GM21526 (cell line): ENCODE measurements at regions not wholly inside any gene's neighbourhood (a gene's known extent, or its start where the extent isn't known, plus 50 kb on each side); places are given as distances from the start of the nearest gene placed in this dataset.
"Not testable (repeated sequence)": the region's sequence is repeated elsewhere in the genome, so short reads cannot be mapped to it uniquely, and the experiment has no call there.

ENCODE experiments used
- ATAC-seq: cut with Tn5 transposase; IDR thresholded peaks from one replicate; pipeline ENCODE4 v1.9.1; 2021; ENCODE audit warnings: moderate library complexity; ENCODE audit not compliant: unreplicated experiment, low FRiP score

GRCh38 chr20:22690000-22690399 lies 105.6 kb upstream of the FOXA2 start:
- no peak for ATAC-seq

GRCh38 chr20:22690616-22691179 lies 106.3 kb upstream of the FOXA2 start:
- no peak for ATAC-seq

DNA sequence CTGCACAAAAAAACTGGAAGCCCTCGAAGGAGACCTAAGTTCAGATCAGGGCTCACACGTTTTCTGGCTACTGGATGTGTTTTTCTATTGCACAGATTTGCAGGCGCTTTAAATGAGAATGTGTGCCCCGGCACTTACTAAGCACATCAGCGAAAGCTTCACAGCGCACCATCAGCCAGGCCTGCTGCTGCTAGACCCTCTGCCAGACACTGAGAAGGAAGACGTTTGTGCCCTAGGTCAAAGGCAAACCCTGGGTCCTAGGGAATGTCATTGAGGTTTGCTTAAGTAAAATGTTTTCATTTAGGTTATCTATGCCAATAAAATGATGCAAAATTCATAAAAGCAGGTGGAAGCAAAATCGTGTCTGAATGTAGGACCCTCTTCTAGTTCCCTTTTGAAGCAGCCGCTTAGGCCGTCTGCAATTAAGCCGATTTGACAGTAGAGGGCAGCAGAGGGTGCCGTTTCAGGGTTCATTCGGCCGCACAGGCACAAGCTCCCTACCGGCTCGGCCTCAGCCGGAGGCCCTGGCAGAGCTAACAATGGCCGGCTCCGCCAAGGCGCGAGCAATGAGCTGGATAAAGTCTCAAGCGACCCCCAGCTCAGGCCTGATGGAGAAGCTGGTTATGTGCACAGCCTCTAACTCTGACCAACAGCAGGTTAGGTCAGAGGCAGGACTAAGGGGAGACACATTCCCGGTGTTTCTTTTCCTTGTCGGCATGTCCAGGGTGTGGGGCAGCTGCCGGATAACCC lies 107.2 kb upstream of the FOXA2 start:
- ATAC-seq, result no peak

DNA sequence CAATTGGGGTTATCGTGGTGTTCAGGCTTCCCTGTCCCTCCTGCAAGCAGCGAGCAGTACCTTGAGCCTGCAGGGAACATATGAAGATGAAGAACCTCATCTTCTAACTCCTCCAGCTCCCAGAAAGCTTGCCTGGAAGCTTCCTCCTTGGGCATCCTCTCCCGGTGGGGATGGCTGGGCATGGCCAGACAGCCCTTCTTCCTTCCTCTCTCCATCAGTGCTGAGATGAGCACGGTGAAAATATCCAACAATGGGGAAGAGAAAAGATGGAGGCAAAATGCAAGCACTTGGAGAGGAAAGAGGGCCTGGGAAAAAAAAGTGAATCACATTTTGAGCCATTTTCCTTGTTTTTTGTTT lies 107.7 kb upstream of the FOXA2 start:
- no peak for ATAC-seq

- not testable (repeated sequence) for ATAC-seq
Observed at GRCh38 chr20:22692620-22693019, 108.2 kb upstream of the FOXA2 start.

DNA sequence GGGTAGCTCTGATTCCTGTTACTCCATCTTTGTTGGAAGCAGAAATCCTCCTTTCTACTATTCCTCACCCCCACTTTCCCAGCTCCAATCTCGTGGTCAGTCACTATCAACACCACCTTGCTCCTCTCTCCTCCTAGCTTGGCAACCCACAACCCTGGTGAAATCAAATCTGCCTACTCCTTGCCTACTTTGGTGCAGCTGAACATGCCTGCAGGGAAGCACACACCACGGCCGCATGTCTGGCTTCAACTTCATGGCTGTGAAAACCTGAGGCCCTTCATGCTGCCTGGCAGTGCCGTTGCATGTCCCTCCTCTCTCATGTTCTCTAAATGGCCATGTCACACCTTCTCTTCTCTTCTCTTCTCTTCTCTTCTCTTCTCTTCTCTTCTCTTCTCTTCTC lies 112.4 kb upstream of the FOXA2 start:
- ATAC-seq, result no peak

DNA sequence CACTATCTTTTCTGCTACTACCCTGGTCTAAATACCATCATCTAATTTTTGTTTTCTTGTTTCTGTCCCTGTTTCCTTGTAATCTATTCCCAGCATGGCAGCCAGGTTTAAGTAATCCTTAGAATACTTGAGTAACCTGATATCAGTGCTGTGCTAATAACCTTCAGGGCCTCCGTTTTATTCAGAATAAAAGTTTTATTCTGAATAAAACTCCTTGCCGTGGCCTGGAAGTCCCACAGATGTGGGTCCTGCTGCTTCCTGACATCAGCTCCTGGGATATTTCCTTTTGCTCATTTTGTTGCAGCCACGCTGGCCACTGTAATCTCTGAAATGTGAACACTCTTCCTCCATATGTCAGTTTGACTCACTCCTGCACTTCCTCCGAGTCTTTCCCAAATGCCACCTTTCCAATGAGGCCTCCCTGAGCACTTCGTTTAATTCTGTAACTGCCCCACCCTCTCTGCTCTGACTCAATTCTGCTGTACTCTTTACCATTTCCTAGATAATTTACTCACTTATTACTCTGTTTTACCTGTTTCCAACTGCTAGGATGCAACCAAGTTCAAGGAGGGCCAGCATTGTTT lies 114.0 kb upstream of the FOXA2 start:
- no peak for ATAC-seq

GRCh38 chr20:22699396-22699795 lies 115.0 kb upstream of the FOXA2 start:
- ATAC-seq, result no peak

DNA sequence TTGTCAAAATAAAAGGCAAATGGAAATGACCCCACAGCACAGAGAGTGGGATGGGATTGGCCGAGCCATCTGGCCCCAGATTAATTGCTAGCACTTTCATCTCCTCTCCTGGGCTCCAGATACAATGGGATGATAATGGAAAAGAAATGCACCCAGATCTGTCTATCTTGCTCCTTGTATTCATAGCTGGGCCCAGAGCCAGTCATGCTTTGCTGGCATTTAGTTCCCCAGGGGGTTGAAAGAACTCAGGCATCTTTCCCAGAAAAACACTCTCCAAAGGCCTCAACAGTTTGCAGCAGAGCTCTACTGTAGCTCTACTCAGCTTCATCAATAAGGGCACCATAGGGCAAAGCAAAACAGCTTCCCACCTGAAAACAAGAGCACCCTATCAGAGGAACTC lies 116.0 kb upstream of the FOXA2 start:
- ATAC-seq, result no peak

DNA sequence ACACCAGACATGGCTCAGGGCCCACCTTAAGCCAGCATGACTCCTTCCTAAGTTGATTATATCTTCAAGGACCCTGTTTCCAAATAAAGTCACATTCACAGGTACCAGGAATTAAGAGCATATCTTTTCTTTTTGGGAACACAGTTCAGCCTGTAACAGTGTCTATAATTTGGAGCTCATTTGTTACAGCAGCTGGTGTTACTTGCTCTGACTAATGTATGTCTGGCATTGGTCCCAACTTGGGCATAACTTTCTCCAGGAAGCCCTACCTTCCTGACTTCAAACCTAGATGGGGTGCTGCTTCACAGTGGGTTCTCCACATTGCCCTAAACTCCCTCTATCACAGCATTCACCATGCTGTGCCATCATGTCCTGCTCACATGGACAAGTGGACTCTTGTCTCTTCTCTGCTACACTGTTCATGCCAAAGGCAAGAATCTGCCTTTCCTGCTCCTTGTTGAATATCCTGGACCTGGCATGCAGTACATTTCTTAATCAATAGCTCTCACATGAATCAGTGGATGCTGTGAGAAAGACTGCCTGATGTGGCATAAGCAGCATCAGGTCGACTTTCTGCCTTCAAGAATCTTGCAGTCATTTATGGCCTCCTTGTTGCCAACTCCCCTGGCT lies 117.4 kb upstream of the FOXA2 start:
- no peak for ATAC-seq

GRCh38 chr20:22703843-22704242 lies 119.5 kb upstream of the FOXA2 start:
- ATAC-seq, result no peak

GRCh38 chr20:22711971-22712755 lies 127.8 kb upstream of the FOXA2 start:
- no peak for ATAC-seq

DNA sequence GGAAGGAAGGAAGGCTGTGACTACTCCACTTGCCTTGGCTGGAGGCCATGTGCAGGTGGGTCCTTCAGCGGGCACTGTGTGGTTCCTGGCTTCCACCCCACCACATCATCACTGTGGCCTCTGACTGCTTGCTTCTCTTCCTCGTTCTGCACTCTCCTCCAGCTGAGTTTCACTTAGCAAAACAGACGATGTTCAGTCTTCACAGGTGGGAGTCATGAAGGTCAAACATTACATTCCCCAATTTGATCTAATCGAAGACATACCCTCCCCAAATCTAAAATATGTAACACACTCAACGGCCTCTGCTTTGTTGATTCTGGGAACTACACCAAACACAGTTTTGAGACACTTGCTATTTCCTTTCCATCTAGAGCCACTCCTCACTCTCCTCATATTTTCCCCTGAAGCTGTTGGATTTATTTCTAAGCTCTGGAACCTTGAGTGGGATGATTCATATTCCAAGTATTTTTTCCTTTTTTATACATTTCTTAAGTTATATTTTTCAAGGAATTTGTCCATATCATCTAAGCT lies 132.5 kb upstream of the FOXA2 start:
- ATAC-seq, result no peak

- ATAC-seq, result no peak
Observed at GRCh38 chr20:22717466-22717865, 133.1 kb upstream of the FOXA2 start.

DNA sequence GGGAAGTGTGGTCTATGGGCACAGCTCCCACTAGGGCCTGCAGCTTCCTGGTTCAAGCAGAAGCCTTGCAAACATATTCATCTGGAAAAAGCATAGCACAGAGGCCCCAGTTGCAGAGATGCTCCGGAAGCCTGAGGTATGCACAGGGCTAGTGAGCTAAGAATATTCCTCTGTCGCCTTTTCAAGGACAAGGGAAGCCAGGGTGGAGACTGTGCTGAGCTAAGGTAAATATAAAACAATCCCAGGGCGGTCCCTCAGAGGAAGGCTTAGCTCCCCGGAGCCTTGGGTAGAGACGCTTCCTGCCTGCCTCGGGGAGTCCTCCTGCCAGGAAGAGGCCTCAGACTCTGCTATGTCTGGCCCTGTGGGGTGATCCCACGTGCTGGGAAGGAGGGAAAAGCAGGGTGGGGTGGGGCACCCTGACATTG lies 134.8 kb upstream of the FOXA2 start:
- ATAC-seq, result no peak

DNA sequence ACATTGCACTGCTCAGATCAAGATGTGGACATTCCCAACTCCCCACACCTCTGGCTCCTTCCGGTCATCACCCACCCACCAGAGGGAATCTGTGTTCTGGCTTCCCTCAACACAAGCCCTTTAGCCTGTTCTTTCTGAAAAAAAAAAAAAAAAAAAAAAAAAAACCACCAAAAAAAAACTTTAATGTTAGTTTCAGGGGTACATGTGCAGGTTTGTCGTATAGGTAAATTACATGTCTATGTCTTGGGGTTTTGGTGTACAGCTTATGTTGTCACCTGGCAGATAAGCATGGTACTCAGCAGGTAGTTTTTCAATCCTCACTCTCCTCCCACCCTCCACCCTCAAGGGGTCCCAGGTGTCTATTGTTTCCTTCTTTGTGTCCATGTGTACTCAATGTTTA lies 135.8 kb upstream of the FOXA2 start:
- no peak for ATAC-seq

DNA sequence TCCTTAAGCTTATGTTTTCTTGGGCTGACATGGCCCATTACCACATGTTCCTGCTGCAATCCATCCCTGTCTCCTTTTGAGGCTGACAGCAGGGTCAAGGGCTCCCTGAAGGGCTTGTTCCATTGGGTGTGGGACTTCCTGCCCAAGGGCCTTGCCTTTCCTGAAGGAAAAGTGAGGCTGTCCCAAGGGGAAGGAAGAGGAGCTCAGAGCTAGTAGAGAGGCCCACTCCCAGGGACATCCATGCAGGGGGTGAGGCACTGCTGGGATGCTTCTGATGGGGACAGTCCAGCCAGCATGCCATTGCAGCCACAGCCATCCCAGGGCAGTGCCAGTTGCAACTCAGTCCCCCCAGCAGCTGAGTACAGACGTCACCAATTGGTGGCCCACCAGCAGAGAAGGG lies 138.4 kb upstream of the FOXA2 start:
- no peak for ATAC-seq

DNA sequence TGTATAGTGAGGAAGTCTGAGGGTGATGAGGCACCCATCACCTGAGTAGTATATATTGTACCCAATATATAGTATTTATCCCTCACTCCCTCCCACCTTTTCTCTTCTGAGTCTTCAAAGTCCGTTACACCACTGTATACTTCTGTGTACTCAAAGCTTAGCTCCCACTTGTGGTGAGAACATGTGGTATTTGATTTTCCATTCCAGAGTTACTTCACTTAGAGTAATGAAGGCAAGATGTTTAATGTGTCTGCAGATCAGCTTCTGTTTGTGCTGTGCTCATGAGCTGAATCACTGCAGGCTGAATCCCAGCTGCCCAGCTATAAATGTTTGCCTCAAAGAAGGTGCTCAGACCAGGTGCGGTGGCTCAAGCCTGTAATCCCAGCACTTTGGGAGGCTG lies 139.3 kb upstream of the FOXA2 start:
- ATAC-seq, result no peak

DNA sequence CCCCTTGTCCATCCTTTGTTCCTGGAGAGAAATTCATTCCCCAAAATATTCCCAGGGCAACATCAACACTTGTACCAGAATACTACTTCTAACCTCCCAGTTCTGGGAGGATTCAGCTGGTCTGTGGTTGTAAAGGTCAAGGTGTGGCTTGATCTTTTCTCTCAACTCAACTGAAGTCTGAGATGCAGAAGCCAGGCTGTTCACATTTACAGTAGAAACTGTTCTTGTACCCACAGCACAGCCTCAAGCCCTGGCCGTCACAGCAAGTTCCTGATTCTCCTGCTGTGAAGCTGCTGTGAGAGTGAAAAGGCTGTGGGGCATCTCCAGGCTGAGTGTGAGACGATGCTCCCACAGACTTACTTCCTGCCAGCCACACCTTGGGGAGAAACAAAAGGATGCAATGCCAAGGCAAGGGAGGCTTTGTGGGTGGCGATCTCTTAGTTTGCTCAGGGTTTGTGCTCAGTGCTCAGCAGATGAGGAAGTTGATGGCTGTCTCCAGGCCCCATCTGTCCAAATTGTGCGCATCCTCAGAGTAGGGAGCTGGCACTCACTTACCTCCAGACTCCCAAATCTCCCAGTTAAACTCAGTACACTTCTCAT lies 143.9 kb upstream of the FOXA2 start:
- ATAC-seq, result no peak

GRCh38 chr20:22729180-22729579 lies 144.8 kb upstream of the FOXA2 start:
- no peak for ATAC-seq
